PC-3 (cell line): ENCODE measurements at regions not wholly inside any gene's neighbourhood (a gene's known extent, or its start where the extent isn't known, plus 50 kb on each side); places are given as distances from the start of the nearest gene placed in this dataset.

Experiments used
- ATAC-seq: fragments of 200-7000 bp; cut with Tn5 transposase; 2 replicates; pipeline ENCODE4 v1.9.1; 2020; ENCODE audit warnings: mild to moderate bottlenecking, moderate library complexity
- BruUV-seq: library from RNA; stranded (reverse); fragments of 400-500 nt; replicated peaks from 2 replicates; lab custom pipeline; 2021; lab: Mats Ljungman, UMichigan
- CTCF ChIA-PET: fragments of 300-600 bp; sonication (Branson Sonifier 250); formaldehyde crosslinking; loops from one replicate; lab custom pipeline; 2022; ENCODE audit warnings: antibody characterized with exemption; lab: Charles Lee
- POLR2A ChIA-PET: fragments of 300-600 bp; sonication (Branson Sonifier 250); formaldehyde crosslinking; loops from one replicate; lab custom pipeline; 2022; ENCODE audit warnings: antibody characterized with exemption; ENCODE audit not compliant: unreplicated experiment; lab: Charles Lee
- DNase-seq: peaks from one replicate; pipeline ENCODE4 v3.0.0-alpha.2; 2015
- H2AFZ ChIP-seq: fragments of 300-600 bp; sonication (generic); 2 replicates; pipeline ENCODE4 v1.6.0; 2016; ENCODE audit warnings: antibody characterized with exemption, low read length
- H3F3A ChIP-seq: fragments of 300-600 bp; sonication (generic); one replicate; pipeline ENCODE4 v1.6.0; 2017; ENCODE audit warnings: antibody characterized with exemption, low read length, control low read depth, mild to moderate bottlenecking; ENCODE audit not compliant: unreplicated experiment
- H3K27ac ChIP-seq: fragments of 300-600 bp; sonication (generic); 2 replicates; pipeline ENCODE4 v1.5.1; 2016; ENCODE audit warnings: mild to moderate bottlenecking, low read length
- H3K27me3 ChIP-seq: fragments of 300-600 bp; sonication (generic); 2 replicates; pipeline ENCODE4 v1.6.1; 2016; ENCODE audit warnings: low read length, mixed read lengths
- H3K36me3 ChIP-seq: fragments of 300-600 bp; sonication (generic); 2 replicates; pipeline ENCODE4 v1.6.1; 2016; ENCODE audit warnings: low read depth, mixed run types, low read length, mixed read lengths
- H3K4me1 ChIP-seq: fragments of 300-600 bp; sonication (generic); 2 replicates; pipeline ENCODE4 v1.5.1; 2016; ENCODE audit warnings: low read length; ENCODE audit not compliant: insufficient read depth
- H3K4me2 ChIP-seq: fragments of 300-600 bp; sonication (generic); 2 replicates; pipeline ENCODE4 v1.6.0; 2016; ENCODE audit warnings: low read length
- H3K4me3 ChIP-seq: fragments of 300-600 bp; sonication (generic); 2 replicates; pipeline ENCODE4 v1.5.1; 2016; ENCODE audit warnings: mild to moderate bottlenecking, low read length, mixed read lengths
- H3K79me2 ChIP-seq: fragments of 300-600 bp; sonication (generic); 2 replicates; pipeline ENCODE4 v1.6.1; 2017; ENCODE audit warnings: low read length, mixed read lengths
- H3K9ac ChIP-seq: fragments of 300-600 bp; sonication (generic); 2 replicates; pipeline ENCODE4 v1.6.0; 2016; ENCODE audit warnings: mild to moderate bottlenecking, low read length
- H3K9me2 ChIP-seq: fragments of 300-600 bp; sonication (generic); replicated peaks from 2 replicates; pipeline ENCODE4 v1.6.1; 2016; ENCODE audit warnings: mixed run types, low read length, mixed read lengths
- H3K9me3 ChIP-seq: fragments of 300-600 bp; sonication (generic); 2 replicates; pipeline ENCODE4 v1.6.1; 2016; ENCODE audit warnings: low read length, mixed read lengths
- H4K20me1 ChIP-seq: fragments of 300-600 bp; sonication (generic); 2 replicates; pipeline ENCODE4 v1.6.1; 2016; ENCODE audit warnings: low read length, mixed read lengths
- EZH2 ChIP-seq: fragments of 300-600 bp; sonication (generic); IDR thresholded peaks from one replicate; pipeline ENCODE4 v1.6.1; 2017; ENCODE audit warnings: antibody characterized with exemption, mild to moderate bottlenecking, low read length; ENCODE audit not compliant: unreplicated experiment
- EZH2phosphoT487 ChIP-seq: fragments of 300-600 bp; sonication (generic); IDR thresholded peaks from 2 replicates; pipeline ENCODE4 v1.6.1; 2018; ENCODE audit warnings: mild to moderate bottlenecking, antibody characterized with exemption, low read length, borderline replicate concordance
- intact Hi-C: fragments of 100-400 bp; cut with micrococcal nuclease; formaldehyde crosslinking; loops from 2 replicates; pipeline ENCODE4 v1.9.0; 2023
- TF ChIP-seq, protein P1 (sequence below): fragments of 300-600 bp; sonication (generic); conservative IDR thresholded peaks from 2 replicates; pipeline ENCODE4 v1.5.1; 2017; ENCODE audit warnings: antibody characterized with exemption, low read depth, mild to moderate bottlenecking, low read length

GRCh38 chr15:35912196-35912595 lies 366.2 kb upstream of the DPH6 start:
- Histone ChIP-seq H3K9me3 (no peaks in the 10 kb centered on the region), H3K9me2 (no peaks in the 10 kb centered on the region), H3K4me2 (no peak overlapping the region), H3K27me3 (no peaks in the 10 kb centered on the region), H3K27ac (no peak overlapping the region), H3K4me1 (no peaks in the 10 kb centered on the region), H3K79me2 (no peaks in the 10 kb centered on the region), H3K9ac (no peak overlapping the region), H4K20me1 (no peaks in the 10 kb centered on the region), H3K4me3 (no peak overlapping the region), H3F3A (no peaks in the 10 kb centered on the region), H3K36me3 (no peaks in the 10 kb centered on the region), H2AFZ (no peak overlapping the region)
- BruUV-seq = no TSS peak
- peak; percentile 84 for ATAC-seq
- intact Hi-C loops = loop anchor here (1.0 kb wide), 3 partner anchors 161 to 393 kb away; no protein-coding TSS in a partner anchor
- no peak for TF ChIP-seq EZH2phosphoT487
- TF ChIP-seq, protein P1, sequence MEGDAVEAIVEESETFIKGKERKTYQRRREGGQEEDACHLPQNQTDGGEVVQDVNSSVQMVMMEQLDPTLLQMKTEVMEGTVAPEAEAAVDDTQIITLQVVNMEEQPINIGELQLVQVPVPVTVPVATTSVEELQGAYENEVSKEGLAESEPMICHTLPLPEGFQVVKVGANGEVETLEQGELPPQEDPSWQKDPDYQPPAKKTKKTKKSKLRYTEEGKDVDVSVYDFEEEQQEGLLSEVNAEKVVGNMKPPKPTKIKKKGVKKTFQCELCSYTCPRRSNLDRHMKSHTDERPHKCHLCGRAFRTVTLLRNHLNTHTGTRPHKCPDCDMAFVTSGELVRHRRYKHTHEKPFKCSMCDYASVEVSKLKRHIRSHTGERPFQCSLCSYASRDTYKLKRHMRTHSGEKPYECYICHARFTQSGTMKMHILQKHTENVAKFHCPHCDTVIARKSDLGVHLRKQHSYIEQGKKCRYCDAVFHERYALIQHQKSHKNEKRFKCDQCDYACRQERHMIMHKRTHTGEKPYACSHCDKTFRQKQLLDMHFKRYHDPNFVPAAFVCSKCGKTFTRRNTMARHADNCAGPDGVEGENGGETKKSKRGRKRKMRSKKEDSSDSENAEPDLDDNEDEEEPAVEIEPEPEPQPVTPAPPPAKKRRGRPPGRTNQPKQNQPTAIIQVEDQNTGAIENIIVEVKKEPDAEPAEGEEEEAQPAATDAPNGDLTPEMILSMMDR = peak; percentile 57
- peak; percentile 50 for DNase-seq
- POLR2A ChIA-PET = no interaction called here
- CTCF ChIA-PET = interaction anchor here (0.6 kb wide), 1 partner anchor 129 kb away, joined by 3 read pairs; no protein-coding TSS in a partner anchor

GRCh38 chr15:35914573-35914972 lies 368.6 kb upstream of the DPH6 start:
- ATAC-seq (no peak), DNase-seq (no peak)
- no peak overlapping the region for H2AFZ ChIP-seq
- no peaks in the 10 kb centered on the region for H3F3A ChIP-seq
- H3K4me1 ChIP-seq = no peaks in the 10 kb centered on the region
- no peaks in the 10 kb centered on the region for H3K9me2 ChIP-seq
- TF ChIP-seq EZH2phosphoT487 (no peak), EZH2 (no peak)
- TF ChIP-seq, protein P1 = no peak
- H3K79me2 ChIP-seq = no peaks in the 10 kb centered on the region
- ChIA-PET POLR2A (no interaction called here), CTCF (no interaction called here)
- H3K9ac ChIP-seq = no peak overlapping the region
- no peaks in the 10 kb centered on the region for H3K36me3 ChIP-seq
- no peaks in the 10 kb centered on the region for H3K9me3 ChIP-seq
- H3K27ac ChIP-seq = no peak overlapping the region
- H4K20me1 ChIP-seq = no peaks in the 10 kb centered on the region
- H3K4me3 ChIP-seq = no peak overlapping the region
- H3K27me3 ChIP-seq = no peaks in the 10 kb centered on the region
- no TSS peak for BruUV-seq
- intact Hi-C loops = no loop called here
- no peak overlapping the region for H3K4me2 ChIP-seq

DNA sequence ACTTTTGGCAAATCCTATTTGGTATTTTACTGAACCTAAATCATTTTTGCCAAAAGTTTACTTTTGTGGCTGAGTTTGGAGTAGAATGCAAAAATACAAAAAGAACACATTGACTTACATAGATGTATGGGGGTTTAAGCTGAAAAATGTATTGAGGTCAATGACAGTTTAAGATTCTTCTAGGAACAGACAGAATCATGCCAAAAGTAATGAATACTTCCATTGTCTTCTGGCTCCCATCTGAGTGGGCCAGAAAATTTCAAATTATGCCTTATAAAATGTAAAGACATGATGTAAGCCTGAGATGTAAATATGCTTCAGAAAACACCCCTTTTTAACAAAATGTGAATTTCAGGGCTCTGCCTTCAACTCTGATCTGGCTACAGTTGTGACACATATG lies 375.1 kb upstream of the DPH6 start:
- no TSS peak for BruUV-seq
- Histone ChIP-seq H3K4me2 (no peak overlapping the region), H3K79me2 (no peaks in the 10 kb centered on the region), H3K9me2 (no peaks in the 10 kb centered on the region), H4K20me1 (no peaks in the 10 kb centered on the region), H3K27ac (no peak overlapping the region), H3K36me3 (no peaks in the 10 kb centered on the region), H2AFZ (no peak overlapping the region), H3K9ac (no peak overlapping the region), H3K4me3 (no peak overlapping the region), H3K4me1 (peaks cover 4% of the 10 kb centered on the region), H3F3A (no peaks in the 10 kb centered on the region), H3K27me3 (no peaks in the 10 kb centered on the region), H3K9me3 (no peaks in the 10 kb centered on the region)
- ATAC-seq = no peak
- ChIA-PET POLR2A (no interaction called here), CTCF (no interaction called here)
- TF ChIP-seq EZH2 (no peak), EZH2phosphoT487 (no peak)
- TF ChIP-seq, protein P1 = no peak
- no peak for DNase-seq
- intact Hi-C loops = no loop called here
